SK-N-MC (cell line): ENCODE measurements at regions not wholly inside any gene's neighbourhood (a gene's known extent, or its start where the extent isn't known, plus 50 kb on each side); places are given as distances from the start of the nearest gene placed in this dataset.

ENCODE experiments used
- EZH2 ChIP-seq: fragments of 200-600 bp; sonication (generic); IDR thresholded peaks from one replicate; pipeline ENCODE4 v1.6.1; 2017; ENCODE audit warnings: antibody characterized with exemption
- FOXP2 ChIP-seq: optimal IDR thresholded peaks from 2 replicates; pipeline ENCODE3; 2011; ENCODE audit warnings: mild to moderate bottlenecking, moderate library complexity; ENCODE audit not compliant: insufficient read depth; ENCODE audit errors: extremely low read length, control extremely low read depth
- POLR2AphosphoS5 ChIP-seq: IDR thresholded peaks from 2 replicates; pipeline ENCODE4 v1.6.1; 2012; ENCODE audit warnings: mild to moderate bottlenecking, low read depth, low read length, borderline replicate concordance

GRCh38 chr10:37710831-37711616 is 146.4 kb downstream of the ZNF248 start:
- TF ChIP-seq EZH2, result no peak
- TF ChIP-seq POLR2AphosphoS5, result no peak
- TF ChIP-seq FOXP2, result no peak
